ENCODE measurements at regions not wholly inside any gene's neighbourhood (a gene's known extent, or its start where the extent isn't known, plus 50 kb on each side); places are given as distances from the start of the nearest gene placed in this dataset.
A peak's percentile ranks its signal among the peaks of the same experiment; 100 is the strongest.

DNA sequence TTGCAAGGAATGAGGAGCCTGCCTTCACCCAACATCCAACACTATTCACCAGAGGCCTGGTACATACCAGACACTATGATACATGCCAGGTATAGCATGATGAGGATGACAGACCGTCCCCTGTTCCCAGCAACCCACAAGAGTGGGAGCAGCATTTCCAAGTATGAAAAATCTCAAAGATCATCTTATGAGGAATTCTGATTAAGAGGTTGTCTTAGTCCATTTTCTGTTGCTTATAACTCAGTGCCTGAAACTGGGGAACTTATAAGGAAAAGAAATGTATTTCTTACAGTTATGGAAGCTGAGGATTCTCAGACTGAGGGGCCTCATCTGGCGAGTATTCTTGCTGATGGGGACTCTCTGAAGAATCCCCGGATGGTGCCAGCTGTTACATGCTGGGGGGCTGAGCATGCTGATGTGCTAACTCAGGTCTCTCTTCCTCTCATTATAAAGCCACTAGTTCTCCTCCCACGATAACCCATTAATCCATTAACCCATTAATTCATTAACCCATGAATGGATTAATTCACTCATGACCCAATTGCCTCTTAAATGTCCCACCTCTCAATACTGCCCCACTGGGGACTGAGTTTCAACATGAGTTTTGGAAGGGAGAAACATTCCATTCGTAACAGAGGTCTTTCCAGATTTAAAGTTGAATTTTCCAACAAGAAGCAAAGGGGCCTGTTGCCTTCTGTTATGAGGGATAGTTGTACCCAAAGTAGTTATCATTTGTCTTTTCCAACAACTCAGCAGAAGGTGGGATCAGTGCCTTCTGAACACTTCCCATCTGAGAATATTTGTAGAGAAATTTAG lies 173.9 kb downstream of the HERPUD2 start:
- Histone ChIP-seq H3K4me3 (ENCODE audit: low read length) (no peak overlapping the region), H3K27ac (ENCODE audit: low read length) (no peak overlapping the region), H3K27me3 (ENCODE audit: control insufficient read depth, insufficient read depth, low read length) (peaks cover 7% of the 10 kb centered on the region), H3K4me1 (ENCODE audit: control insufficient read depth, insufficient read depth, low read length) (peaks cover 13% of the 10 kb centered on the region), H3K9me3 (replicated peaks; ENCODE audit: control insufficient read depth, low read depth, low read length) (no peaks in the 10 kb centered on the region), H3K36me3 (ENCODE audit: control insufficient read depth, insufficient read depth, low read length) (no peaks in the 10 kb centered on the region)
- peak; percentile 63 for DNase-seq
- WGBS (ENCODE audit: insufficient coverage), result no CpG with 5 or more reads among the region's 5 CpGs

DNA sequence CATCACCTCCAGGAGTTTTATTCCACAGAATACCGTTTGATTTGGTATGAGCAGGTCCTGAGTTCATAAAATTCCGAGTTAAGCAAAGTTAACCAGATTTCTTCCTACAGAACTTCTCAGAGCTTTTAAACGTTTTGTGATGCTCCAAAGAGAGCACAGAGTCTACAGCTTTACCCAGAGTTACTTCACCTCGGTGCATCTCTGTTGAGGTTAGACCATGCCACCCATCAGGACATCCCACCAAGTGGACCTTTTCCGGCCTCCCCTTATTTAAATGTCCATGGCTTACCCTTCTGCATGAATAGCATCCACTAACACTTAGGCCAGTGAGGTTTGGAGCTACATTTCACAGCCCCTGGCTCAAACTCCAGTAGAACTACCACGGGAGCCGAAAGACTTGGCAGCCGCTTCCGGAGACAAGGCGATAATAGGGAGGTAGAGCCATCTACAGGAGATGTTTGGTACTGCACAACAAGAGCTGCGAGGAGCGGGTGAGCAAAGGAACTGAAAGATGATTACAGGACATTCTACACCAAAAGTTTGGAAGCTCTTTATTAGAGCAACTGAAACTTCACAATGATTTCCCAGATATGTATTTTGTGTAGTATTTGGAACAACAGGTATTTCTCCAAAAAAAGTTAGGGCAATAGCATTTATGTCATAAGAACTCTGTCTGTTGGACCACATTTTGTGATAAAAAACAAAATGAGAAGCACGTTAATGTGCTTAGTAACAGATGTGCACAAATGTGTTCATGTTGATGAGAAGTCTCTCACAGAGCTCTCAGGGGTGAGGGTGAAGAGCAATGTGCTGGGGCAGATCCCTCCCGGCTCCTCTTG lies 174.7 kb downstream of the HERPUD2 start:
- no peak overlapping the region for H3K4me3 ChIP-seq (ENCODE audit: low read length)
- H3K4me1 ChIP-seq (ENCODE audit: control insufficient read depth, insufficient read depth, low read length), result peaks cover 13% of the 10 kb centered on the region
- H3K36me3 ChIP-seq (ENCODE audit: control insufficient read depth, insufficient read depth, low read length), result no peaks in the 10 kb centered on the region
- 45% methylated on average over 5 of the region's 14 CpGs for WGBS (ENCODE audit: insufficient coverage)
- H3K27me3 ChIP-seq (ENCODE audit: control insufficient read depth, insufficient read depth, low read length), result peaks cover 7% of the 10 kb centered on the region
- no peak overlapping the region for H3K27ac ChIP-seq (ENCODE audit: low read length)
- DNase-seq, result peak; percentile 95
- no peaks in the 10 kb centered on the region for H3K9me3 ChIP-seq (replicated peaks; ENCODE audit: control insufficient read depth, low read depth, low read length)

DNA sequence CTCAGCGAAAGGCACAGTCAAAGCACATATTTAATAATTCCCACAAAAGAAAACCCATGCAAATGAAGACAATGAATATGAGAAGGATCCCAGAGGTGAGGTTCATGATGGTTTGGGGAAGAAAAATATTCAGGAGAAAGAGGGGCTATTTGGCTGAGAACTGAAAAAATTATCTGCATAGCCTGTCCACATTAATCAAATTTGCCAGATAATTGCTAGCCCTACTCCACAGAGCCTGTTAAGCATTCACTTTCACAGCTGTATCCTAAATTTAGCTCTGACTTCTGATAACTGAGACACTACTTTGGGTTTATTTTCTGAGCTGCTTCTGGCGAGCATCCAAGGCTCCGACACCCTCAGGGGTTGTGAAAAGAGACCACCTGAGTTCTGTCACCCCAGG lies 176.2 kb downstream of the HERPUD2 start:
- no peaks in the 10 kb centered on the region for H3K36me3 ChIP-seq (ENCODE audit: control insufficient read depth, insufficient read depth, low read length)
- no peaks in the 10 kb centered on the region for H3K9me3 ChIP-seq (replicated peaks; ENCODE audit: control insufficient read depth, low read depth, low read length)
- H3K27ac ChIP-seq (ENCODE audit: low read length), result no peak overlapping the region
- H3K27me3 ChIP-seq (ENCODE audit: control insufficient read depth, insufficient read depth, low read length), result peaks cover 7% of the 10 kb centered on the region
- 23% methylated on average over 2 of the region's 3 CpGs for WGBS (ENCODE audit: insufficient coverage)
- no peak for DNase-seq
- H3K4me3 ChIP-seq (ENCODE audit: low read length), result no peak overlapping the region
- H3K4me1 ChIP-seq (ENCODE audit: control insufficient read depth, insufficient read depth, low read length), result peaks cover 13% of the 10 kb centered on the region

DNA sequence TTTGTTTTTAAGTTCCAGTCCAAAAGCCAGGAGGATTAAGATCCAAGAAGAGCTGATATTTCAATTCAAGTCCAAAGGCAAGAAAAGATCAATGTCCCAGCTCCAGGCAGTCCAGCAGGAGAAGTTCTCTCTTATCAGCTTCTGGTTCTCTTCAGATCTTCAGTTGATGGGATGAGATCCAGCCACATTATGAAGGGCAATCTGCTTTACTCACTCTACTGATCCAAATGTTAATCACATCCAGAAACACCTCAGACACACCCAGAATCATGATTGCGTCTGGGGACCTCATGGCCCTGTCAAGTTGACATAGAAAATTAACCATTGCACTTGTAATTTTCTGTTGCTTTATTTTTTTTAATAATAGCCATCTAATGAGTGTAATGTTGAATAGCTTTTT lies 178.4 kb downstream of the HERPUD2 start:
- Histone ChIP-seq H3K27ac (ENCODE audit: low read length) (no peak overlapping the region), H3K4me1 (ENCODE audit: control insufficient read depth, insufficient read depth, low read length) (peaks cover 7% of the 10 kb centered on the region), H3K36me3 (ENCODE audit: control insufficient read depth, insufficient read depth, low read length) (no peaks in the 10 kb centered on the region), H3K27me3 (ENCODE audit: control insufficient read depth, insufficient read depth, low read length) (peaks cover 3% of the 10 kb centered on the region), H3K9me3 (replicated peaks; ENCODE audit: control insufficient read depth, low read depth, low read length) (no peaks in the 10 kb centered on the region), H3K4me3 (ENCODE audit: low read length) (no peak overlapping the region)
- WGBS (ENCODE audit: insufficient coverage), result no CpG with 5 or more reads among the region's 1 CpG
- no peak for DNase-seq

DNA sequence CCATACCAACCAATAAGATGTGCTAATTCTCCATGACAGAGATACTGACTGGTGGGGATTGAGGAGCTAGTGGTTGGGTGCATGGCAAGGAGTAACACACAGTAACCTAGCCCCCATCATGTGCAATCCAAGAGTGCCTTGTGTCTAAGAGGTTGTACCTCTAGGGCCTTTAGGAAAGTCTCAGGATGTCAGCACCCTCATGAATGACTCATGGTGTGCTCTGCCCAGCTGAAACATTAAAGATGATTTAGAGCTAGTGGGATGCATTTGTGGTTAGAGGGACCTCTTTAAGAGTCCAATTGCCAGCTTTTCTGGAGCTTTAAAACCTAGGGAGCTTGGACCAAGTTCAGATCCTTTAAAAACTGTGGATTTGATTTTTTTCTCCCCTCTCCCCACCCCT lies 181.1 kb downstream of the HERPUD2 start:
- Histone ChIP-seq H3K27me3 (ENCODE audit: control insufficient read depth, insufficient read depth, low read length) (no peaks in the 10 kb centered on the region), H3K9me3 (replicated peaks; ENCODE audit: control insufficient read depth, low read depth, low read length) (no peaks in the 10 kb centered on the region), H3K36me3 (ENCODE audit: control insufficient read depth, insufficient read depth, low read length) (no peaks in the 10 kb centered on the region), H3K27ac (ENCODE audit: low read length) (no peak overlapping the region), H3K4me1 (ENCODE audit: control insufficient read depth, insufficient read depth, low read length) (peaks cover under 1% of the 10 kb centered on the region), H3K4me3 (ENCODE audit: low read length) (no peak overlapping the region)
- DNase-seq, result no peak

DNA sequence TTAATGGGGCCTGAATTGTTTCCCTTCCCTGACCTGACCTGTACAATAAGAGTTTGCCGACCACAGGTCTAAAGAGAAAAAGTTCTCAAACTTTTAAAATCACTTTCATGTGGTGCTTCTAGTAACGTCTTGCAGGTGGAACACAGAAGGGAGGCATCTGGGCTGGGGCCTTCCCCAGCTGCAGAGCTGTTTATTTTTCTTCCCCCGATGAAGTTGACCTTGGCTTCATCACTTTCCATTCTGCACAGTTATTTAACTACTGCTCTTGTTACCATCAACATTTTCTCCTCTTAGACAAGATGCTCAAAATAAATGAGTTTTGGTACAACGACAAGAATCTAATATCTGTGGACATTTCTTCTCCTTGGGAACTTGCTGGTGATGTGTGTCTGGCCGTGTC lies 181.7 kb downstream of the HERPUD2 start:
- no peak for DNase-seq
- WGBS (ENCODE audit: insufficient coverage), result 37% methylated on average over 2 of the region's 5 CpGs
- no peaks in the 10 kb centered on the region for H3K36me3 ChIP-seq (ENCODE audit: control insufficient read depth, insufficient read depth, low read length)
- H3K27ac ChIP-seq (ENCODE audit: low read length), result no peak overlapping the region
- no peak overlapping the region for H3K4me3 ChIP-seq (ENCODE audit: low read length)
- no peaks in the 10 kb centered on the region for H3K27me3 ChIP-seq (ENCODE audit: control insufficient read depth, insufficient read depth, low read length)
- H3K9me3 ChIP-seq (replicated peaks; ENCODE audit: control insufficient read depth, low read depth, low read length), result no peaks in the 10 kb centered on the region
- H3K4me1 ChIP-seq (ENCODE audit: control insufficient read depth, insufficient read depth, low read length), result no peaks in the 10 kb centered on the region

DNA sequence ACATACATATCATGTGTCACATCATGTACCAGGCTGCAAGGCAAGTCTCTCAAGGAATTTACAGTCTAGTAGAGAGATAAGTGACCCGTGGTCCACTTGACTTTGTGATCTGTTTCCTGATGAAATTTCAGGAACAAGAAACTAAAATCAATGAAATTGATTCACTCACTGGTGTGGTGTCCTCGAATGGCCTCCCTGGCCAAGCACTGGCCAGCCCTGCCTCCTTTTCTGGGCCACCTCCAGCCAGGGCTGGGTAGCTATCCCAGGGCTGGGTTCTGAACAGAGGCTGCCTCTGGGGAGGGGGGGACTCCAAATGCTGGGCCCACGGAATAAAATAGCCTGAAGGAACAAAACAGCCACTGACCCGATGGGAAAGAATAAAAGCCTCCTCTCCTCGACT lies 182.2 kb downstream of the HERPUD2 start:
- Histone ChIP-seq H3K9me3 (replicated peaks; ENCODE audit: control insufficient read depth, low read depth, low read length) (no peaks in the 10 kb centered on the region), H3K27me3 (ENCODE audit: control insufficient read depth, insufficient read depth, low read length) (no peaks in the 10 kb centered on the region), H3K27ac (ENCODE audit: low read length) (no peak overlapping the region), H3K36me3 (ENCODE audit: control insufficient read depth, insufficient read depth, low read length) (no peaks in the 10 kb centered on the region), H3K4me3 (ENCODE audit: low read length) (no peak overlapping the region), H3K4me1 (ENCODE audit: control insufficient read depth, insufficient read depth, low read length) (no peaks in the 10 kb centered on the region)
- no peak for DNase-seq
- WGBS (ENCODE audit: insufficient coverage), result 73% methylated on average over 4 of the region's 5 CpGs

DNA sequence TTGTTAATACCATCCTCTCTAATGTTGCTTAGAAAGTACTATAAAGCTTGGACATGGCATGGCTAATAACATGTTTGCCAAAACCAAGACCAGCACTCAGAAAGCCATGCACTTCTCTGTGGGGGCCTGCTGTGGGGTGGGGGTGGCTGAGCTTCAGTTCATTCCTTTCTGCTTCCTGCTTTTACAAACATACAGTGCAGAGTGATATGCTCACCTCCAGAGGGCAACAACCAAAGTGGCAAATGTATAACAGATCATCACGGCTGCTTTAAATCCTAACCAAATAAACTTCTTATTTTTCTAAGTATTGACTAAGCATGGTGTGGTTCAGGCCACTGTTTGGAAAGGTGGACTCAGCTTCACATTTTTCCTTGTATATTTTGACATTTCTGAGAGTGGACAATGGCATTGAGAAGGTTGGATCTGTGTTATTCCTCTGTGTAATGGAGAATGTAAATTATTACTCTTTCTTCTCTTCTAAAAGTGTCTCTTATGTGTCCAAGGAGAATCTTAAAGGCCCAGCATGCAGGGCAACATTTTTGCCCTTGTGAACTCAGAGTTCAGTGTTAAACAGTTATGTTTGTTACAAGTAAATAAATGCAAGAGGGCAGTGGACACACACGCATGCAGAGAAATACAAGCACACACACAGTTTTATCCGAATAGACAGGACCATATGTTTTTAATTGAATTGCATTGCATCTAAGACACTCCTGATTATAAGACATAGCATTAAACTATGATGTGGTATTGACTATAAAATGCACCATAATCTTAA lies 186.1 kb downstream of the HERPUD2 start:
- no peak for DNase-seq
- Histone ChIP-seq H3K4me3 (ENCODE audit: low read length) (no peak overlapping the region), H3K36me3 (ENCODE audit: control insufficient read depth, insufficient read depth, low read length) (no peaks in the 10 kb centered on the region), H3K9me3 (replicated peaks; ENCODE audit: control insufficient read depth, low read depth, low read length) (no peaks in the 10 kb centered on the region), H3K27me3 (ENCODE audit: control insufficient read depth, insufficient read depth, low read length) (no peaks in the 10 kb centered on the region), H3K27ac (ENCODE audit: low read length) (no peak overlapping the region), H3K4me1 (ENCODE audit: control insufficient read depth, insufficient read depth, low read length) (no peaks in the 10 kb centered on the region)
- no CpG with 5 or more reads among the region's 3 CpGs for WGBS (ENCODE audit: insufficient coverage)

DNA sequence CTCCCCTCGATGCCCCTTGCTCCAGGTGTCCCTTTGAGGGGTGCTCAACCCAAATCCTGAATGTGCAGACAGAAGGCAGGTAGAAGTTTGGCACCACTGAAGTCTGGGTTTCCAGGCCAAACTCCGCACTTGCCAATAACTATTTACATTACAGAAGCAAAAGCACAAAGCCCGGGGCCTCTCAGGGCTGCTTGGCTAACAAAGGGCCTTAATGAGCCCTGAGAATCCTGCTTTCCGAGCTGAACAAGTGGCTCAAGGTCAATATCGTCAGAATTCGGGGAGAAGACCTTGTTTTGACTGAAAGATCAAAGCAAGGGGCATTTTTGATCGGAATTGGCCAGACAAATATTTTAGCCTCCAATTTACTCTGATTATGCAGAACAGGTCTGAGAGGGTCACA lies 189.9 kb downstream of the HERPUD2 start:
- DNase-seq, result no peak
- Histone ChIP-seq H3K4me3 (ENCODE audit: low read length) (no peak overlapping the region), H3K4me1 (ENCODE audit: control insufficient read depth, insufficient read depth, low read length) (no peaks in the 10 kb centered on the region), H3K27ac (ENCODE audit: low read length) (no peak overlapping the region), H3K36me3 (ENCODE audit: control insufficient read depth, insufficient read depth, low read length) (no peaks in the 10 kb centered on the region), H3K9me3 (replicated peaks; ENCODE audit: control insufficient read depth, low read depth, low read length) (no peaks in the 10 kb centered on the region), H3K27me3 (ENCODE audit: control insufficient read depth, insufficient read depth, low read length) (no peaks in the 10 kb centered on the region)
- WGBS (ENCODE audit: insufficient coverage), result 54% methylated on average over 4 of the region's 7 CpGs

DNA sequence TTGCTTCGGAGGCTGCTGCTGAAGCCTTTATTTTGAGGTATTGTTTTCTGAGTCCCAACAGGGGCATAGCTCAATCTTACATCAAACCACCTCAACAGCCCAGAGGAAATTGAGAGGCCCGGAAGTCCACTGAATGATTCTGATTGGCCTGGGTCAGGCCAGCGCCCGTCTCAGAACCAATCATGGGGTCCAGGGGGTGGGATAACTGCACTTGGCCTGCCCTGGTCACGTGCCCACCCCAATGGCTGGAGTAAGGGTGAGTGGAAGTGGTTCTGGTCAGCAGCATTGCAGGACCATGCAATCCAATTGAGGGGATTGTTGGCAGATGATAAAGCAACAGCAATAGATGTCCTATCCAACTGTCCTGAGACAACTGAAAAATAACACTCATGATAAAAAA lies 190.6 kb downstream of the HERPUD2 start:
- Histone ChIP-seq H3K27ac (ENCODE audit: low read length) (no peak overlapping the region), H3K4me3 (ENCODE audit: low read length) (no peak overlapping the region), H3K4me1 (ENCODE audit: control insufficient read depth, insufficient read depth, low read length) (no peaks in the 10 kb centered on the region), H3K27me3 (ENCODE audit: control insufficient read depth, insufficient read depth, low read length) (no peaks in the 10 kb centered on the region), H3K9me3 (replicated peaks; ENCODE audit: control insufficient read depth, low read depth, low read length) (no peaks in the 10 kb centered on the region), H3K36me3 (ENCODE audit: control insufficient read depth, insufficient read depth, low read length) (no peaks in the 10 kb centered on the region)
- no peak for DNase-seq
- 84% methylated on average over 4 of the region's 5 CpGs for WGBS (ENCODE audit: insufficient coverage)
